ENCODE measurements at regions not wholly inside any gene's neighbourhood (a gene's known extent, or its start where the extent isn't known, plus 50 kb on each side); places are given as distances from the start of the nearest gene placed in this dataset.

- no peak for DNase-seq
- no peaks in the 10 kb centered on the region for H3K4me1 ChIP-seq (ENCODE audit: control insufficient read depth, insufficient read depth, low read length)
- TF ChIP-seq CTCF (IDR thresholded peaks at IDR 0.05): no peak
- H3K36me3 ChIP-seq (ENCODE audit: control insufficient read depth, insufficient read depth, low read length): no peaks in the 10 kb centered on the region
- H3K4me1 Mint-ChIP-seq: no peaks in the 10 kb centered on the region
- H3K4me3 Mint-ChIP-seq: no peak overlapping the region
- no peaks in the 10 kb centered on the region for H3K9me3 Mint-ChIP-seq
- ATAC-seq: no peak
- H3K27ac ChIP-seq (ENCODE audit: low read length): no peak overlapping the region
- H3K9me3 ChIP-seq (ENCODE audit: control insufficient read depth, insufficient read depth, low read length): no peaks in the 10 kb centered on the region
- H3K27me3 ChIP-seq (ENCODE audit: control insufficient read depth, insufficient read depth, low read length): no peaks in the 10 kb centered on the region
- H3K36me3 Mint-ChIP-seq: no peaks in the 10 kb centered on the region
- H3K4me3 ChIP-seq (ENCODE audit: low read length): no peak overlapping the region
- 87% methylated on average over 5 of the region's 6 CpGs for WGBS (ENCODE audit: insufficient coverage)
- no peak overlapping the region for H3K27ac Mint-ChIP-seq
- H3K27me3 Mint-ChIP-seq (ENCODE audit: low read depth in 2 of 2): peaks cover 7 to 10% of the 10 kb centered on the region in 2 donors
- intact Hi-C loops (cut with micrococcal nuclease): no loop called here
Observed at GRCh38 chr6:25192590-25193459, 86.3 kb upstream of the CARMIL1 start.

GRCh38 chr6:25193460-25194171, 85.6 kb upstream of the CARMIL1 start:
- H3K27me3 Mint-ChIP-seq (ENCODE audit: low read depth in 2 of 2): peaks cover under 1 to 5% of the 10 kb centered on the region in 2 donors
- Histone ChIP-seq H3K4me3 (ENCODE audit: low read length) (no peak overlapping the region), H3K27ac (ENCODE audit: low read length) (no peak overlapping the region), H3K9me3 (ENCODE audit: control insufficient read depth, insufficient read depth, low read length) (no peaks in the 10 kb centered on the region), H3K4me1 (ENCODE audit: control insufficient read depth, insufficient read depth, low read length) (no peaks in the 10 kb centered on the region), H3K36me3 (ENCODE audit: control insufficient read depth, insufficient read depth, low read length) (no peaks in the 10 kb centered on the region), H3K27me3 (ENCODE audit: control insufficient read depth, insufficient read depth, low read length) (no peaks in the 10 kb centered on the region)
- H3K27ac Mint-ChIP-seq: no peak overlapping the region
- no peaks in the 10 kb centered on the region for H3K36me3 Mint-ChIP-seq
- TF ChIP-seq CTCF (IDR thresholded peaks at IDR 0.05): no peak
- DNase-seq (no peak), ATAC-seq (no peak)
- intact Hi-C loops (cut with micrococcal nuclease): no loop called here
- no peak overlapping the region for H3K4me3 Mint-ChIP-seq
- WGBS (ENCODE audit: insufficient coverage): 92% methylated on average over 4 of the region's 6 CpGs
- no peaks in the 10 kb centered on the region for H3K4me1 Mint-ChIP-seq
- H3K9me3 Mint-ChIP-seq: no peaks in the 10 kb centered on the region

GRCh38 chr6:25194172-25194678, 84.9 kb upstream of the CARMIL1 start:
- H3K4me3 ChIP-seq (ENCODE audit: low read length): no peak overlapping the region
- Mint-ChIP-seq H3K4me1 (no peaks in the 10 kb centered on the region), H3K4me3 (no peak overlapping the region), H3K9me3 (no peaks in the 10 kb centered on the region), H3K27ac (no peak overlapping the region), H3K36me3 (no peaks in the 10 kb centered on the region), H3K27me3 (ENCODE audit: low read depth in 2 of 2) (peaks cover 0 to 5% of the 10 kb centered on the region in 2 donors)
- TF ChIP-seq CTCF (IDR thresholded peaks at IDR 0.05): no peak
- no peaks in the 10 kb centered on the region for H3K27me3 ChIP-seq (ENCODE audit: control insufficient read depth, insufficient read depth, low read length)
- ATAC-seq: no peak
- DNase-seq: no peak
- intact Hi-C loops (cut with micrococcal nuclease): no loop called here
- H3K36me3 ChIP-seq (ENCODE audit: control insufficient read depth, insufficient read depth, low read length): no peaks in the 10 kb centered on the region
- no peak overlapping the region for H3K27ac ChIP-seq (ENCODE audit: low read length)
- WGBS (ENCODE audit: insufficient coverage): 89% methylated on average over 8 of the region's 8 CpGs
- no peaks in the 10 kb centered on the region for H3K9me3 ChIP-seq (ENCODE audit: control insufficient read depth, insufficient read depth, low read length)
- no peaks in the 10 kb centered on the region for H3K4me1 ChIP-seq (ENCODE audit: control insufficient read depth, insufficient read depth, low read length)

Measured in natural killer cell (primary cell).